ENCODE measurements at regions not wholly inside any gene's neighbourhood (a gene's known extent, or its start where the extent isn't known, plus 50 kb on each side); places are given as distances from the start of the nearest gene placed in this dataset.

DNA sequence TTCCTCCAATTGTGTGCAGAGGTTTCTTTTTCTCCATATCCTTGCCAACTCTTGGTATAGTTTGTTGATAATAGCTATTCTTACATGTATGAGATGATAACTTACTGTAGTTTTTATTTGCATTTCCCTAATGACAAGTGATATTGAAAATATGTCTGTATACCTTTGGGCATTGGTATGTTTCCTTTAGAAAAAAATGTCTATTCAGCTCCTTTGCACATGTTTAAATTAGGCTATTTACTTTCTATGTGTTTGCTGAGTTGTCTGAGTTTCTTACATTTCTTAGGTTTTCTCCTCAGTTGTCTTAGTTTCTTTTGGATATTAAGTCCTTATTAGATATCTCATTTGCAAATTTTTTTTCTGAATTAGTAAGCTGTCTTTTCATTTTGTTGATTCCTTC is 487.3 kb upstream of the EPHA5 start:
- TF ChIP-seq ZNF274 (IDR thresholded peaks at IDR 0.05; ENCODE audit: low read depth, low read length) (no peak), YY1 (IDR thresholded peaks at IDR 0.05; ENCODE audit: insufficient read depth, insufficient read length) (no peak), SUZ12 (IDR thresholded peaks at IDR 0.05; ENCODE audit: extremely low read depth, insufficient read depth, insufficient read length) (no peak)

All from NT2/D1 (cell line).